ENCODE measurements at regions not wholly inside any gene's neighbourhood (a gene's known extent, or its start where the extent isn't known, plus 50 kb on each side); places are given as distances from the start of the nearest gene placed in this dataset.
"Not testable (repeated sequence)": the region's sequence is repeated elsewhere in the genome, so short reads cannot be mapped to it uniquely, and the experiment has no call there.

DNA sequence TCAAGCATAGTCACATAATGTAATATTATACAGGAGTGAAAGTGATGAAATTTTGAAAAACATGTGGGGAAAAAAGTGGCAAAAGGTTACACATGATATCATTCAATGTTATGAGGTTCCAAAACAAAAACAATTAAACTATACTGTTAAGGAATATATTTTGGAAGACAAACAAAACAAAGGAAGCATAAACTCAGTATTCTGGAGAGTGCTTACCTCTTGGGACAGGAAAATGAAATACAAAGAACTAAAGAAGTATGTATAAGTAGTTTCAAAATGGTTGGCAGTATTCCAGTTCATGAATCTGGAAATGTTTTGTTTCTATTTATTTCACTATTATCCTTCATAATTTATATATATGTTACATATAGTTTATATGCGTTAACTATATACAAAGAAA is 213.5 kb downstream of the MOXD1 start:
- 93% methylated on average over 1 of the region's 1 CpG for WGBS
- H3K4me1 ChIP-seq (replicated peaks), result no peaks in the 10 kb centered on the region
- no peak overlapping the region for H3K27ac ChIP-seq

GRCh38 chr6:132184966-132185365 is 216.3 kb downstream of the MOXD1 start:
- H3K36me3 ChIP-seq; H3K27ac ChIP-seq; H3K4me1 ChIP-seq (replicated peaks); H3K4me3 ChIP-seq; DNase-seq (ENCODE audit: low spot score); intact Hi-C loops (cut with DNase I); H3K9me3 ChIP-seq; H3K27me3 ChIP-seq (replicated peaks; ENCODE audit: insufficient read depth): not testable (repeated sequence)
- WGBS, result 25% methylated on average over 1 of the region's 1 CpG

More for the DNA sequence above, 213.5 kb downstream of the MOXD1 start:
- intact Hi-C loops (cut with DNase I), result no loop called here
- DNase-seq (ENCODE audit: low spot score), result no peak
- Histone ChIP-seq H3K36me3 (no peaks in the 10 kb centered on the region), H3K4me3 (no peak overlapping the region), H3K27me3 (replicated peaks; ENCODE audit: insufficient read depth) (no peaks in the 10 kb centered on the region), H3K9me3 (no peaks in the 10 kb centered on the region)
- TF ChIP-seq, protein P1, sequence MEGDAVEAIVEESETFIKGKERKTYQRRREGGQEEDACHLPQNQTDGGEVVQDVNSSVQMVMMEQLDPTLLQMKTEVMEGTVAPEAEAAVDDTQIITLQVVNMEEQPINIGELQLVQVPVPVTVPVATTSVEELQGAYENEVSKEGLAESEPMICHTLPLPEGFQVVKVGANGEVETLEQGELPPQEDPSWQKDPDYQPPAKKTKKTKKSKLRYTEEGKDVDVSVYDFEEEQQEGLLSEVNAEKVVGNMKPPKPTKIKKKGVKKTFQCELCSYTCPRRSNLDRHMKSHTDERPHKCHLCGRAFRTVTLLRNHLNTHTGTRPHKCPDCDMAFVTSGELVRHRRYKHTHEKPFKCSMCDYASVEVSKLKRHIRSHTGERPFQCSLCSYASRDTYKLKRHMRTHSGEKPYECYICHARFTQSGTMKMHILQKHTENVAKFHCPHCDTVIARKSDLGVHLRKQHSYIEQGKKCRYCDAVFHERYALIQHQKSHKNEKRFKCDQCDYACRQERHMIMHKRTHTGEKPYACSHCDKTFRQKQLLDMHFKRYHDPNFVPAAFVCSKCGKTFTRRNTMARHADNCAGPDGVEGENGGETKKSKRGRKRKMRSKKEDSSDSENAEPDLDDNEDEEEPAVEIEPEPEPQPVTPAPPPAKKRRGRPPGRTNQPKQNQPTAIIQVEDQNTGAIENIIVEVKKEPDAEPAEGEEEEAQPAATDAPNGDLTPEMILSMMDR (IDR thresholded peaks at IDR 0.05), result no peak
- TF ChIP-seq POLR2AphosphoS5 (IDR thresholded peaks at IDR 0.05) (no peak), POLR2A (IDR thresholded peaks at IDR 0.05) (no peak)

- Histone ChIP-seq H3K4me1 (replicated peaks) (no peaks in the 10 kb centered on the region), H3K4me3 (no peak overlapping the region), H3K27ac (no peak overlapping the region), H3K36me3 (no peaks in the 10 kb centered on the region), H3K9me3 (no peaks in the 10 kb centered on the region), H3K27me3 (replicated peaks; ENCODE audit: insufficient read depth) (no peaks in the 10 kb centered on the region)
- no peak for DNase-seq (ENCODE audit: low spot score)
- TF ChIP-seq, protein P1 (IDR thresholded peaks at IDR 0.05), result no peak
- TF ChIP-seq POLR2AphosphoS5 (IDR thresholded peaks at IDR 0.05), result no peak
- no peak for TF ChIP-seq POLR2A (IDR thresholded peaks at IDR 0.05)
- intact Hi-C loops (cut with DNase I), result no loop called here
- 61% methylated on average over 3 of the region's 3 CpGs for WGBS
Observed at GRCh38 chr6:132179955-132180354, 221.3 kb downstream of the MOXD1 start.

DNA sequence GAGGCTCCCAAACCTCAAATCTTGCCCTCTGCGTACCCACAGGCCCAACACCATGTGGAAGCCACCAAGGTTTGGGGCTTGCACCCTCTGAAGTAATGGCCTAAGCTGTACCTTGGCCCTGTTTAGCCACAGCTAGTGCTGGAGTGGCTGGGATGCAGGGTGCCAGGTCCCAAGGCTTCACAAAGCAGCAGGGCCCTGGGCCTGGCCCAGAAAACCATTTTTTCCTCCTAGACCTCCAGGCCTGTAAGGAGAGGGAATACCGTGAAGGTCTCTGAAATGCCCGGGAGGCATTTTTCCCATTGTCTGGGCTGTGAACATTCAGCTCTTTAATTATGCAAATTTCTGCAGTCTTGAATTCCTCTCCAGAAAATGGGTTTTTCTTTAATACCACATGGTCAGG is 223.7 kb upstream of the CCN2 start:
- no peak for DNase-seq (ENCODE audit: low spot score)
- no peaks in the 10 kb centered on the region for H3K36me3 ChIP-seq
- H3K27me3 ChIP-seq (replicated peaks; ENCODE audit: insufficient read depth), result no peaks in the 10 kb centered on the region
- H3K4me1 ChIP-seq (replicated peaks), result no peaks in the 10 kb centered on the region
- intact Hi-C loops (cut with DNase I), result no loop called here
- H3K9me3 ChIP-seq, result no peaks in the 10 kb centered on the region
- WGBS, result 93% methylated on average over 3 of the region's 3 CpGs
- TF ChIP-seq POLR2AphosphoS5 (IDR thresholded peaks at IDR 0.05) (no peak), POLR2A (IDR thresholded peaks at IDR 0.05) (no peak)
- no peak overlapping the region for H3K4me3 ChIP-seq
- no peak overlapping the region for H3K27ac ChIP-seq

DNA sequence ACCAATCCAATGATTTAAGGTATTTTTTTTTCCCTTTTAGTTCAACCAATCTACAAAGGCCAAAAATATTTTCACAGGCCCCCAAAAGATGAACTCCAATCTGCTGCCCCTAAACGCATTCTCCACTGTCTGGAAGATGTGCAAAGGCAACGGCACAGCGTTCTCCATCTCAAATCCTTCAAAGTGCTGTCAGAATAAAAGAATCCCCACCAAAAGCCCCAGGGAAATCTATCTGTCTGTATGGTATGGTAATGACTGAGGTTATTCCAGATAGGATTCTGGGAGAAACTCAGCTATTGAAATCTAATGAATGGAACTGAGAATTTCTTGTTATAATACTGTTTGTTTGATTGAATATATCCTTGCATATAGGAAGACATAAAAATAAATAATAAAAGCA is 217.8 kb upstream of the CCN2 start:
- no peaks in the 10 kb centered on the region for H3K4me1 ChIP-seq (replicated peaks)
- DNase-seq (ENCODE audit: low spot score), result no peak
- H3K27me3 ChIP-seq (replicated peaks; ENCODE audit: insufficient read depth), result no peaks in the 10 kb centered on the region
- no peaks in the 10 kb centered on the region for H3K9me3 ChIP-seq
- no peak for TF ChIP-seq POLR2A (IDR thresholded peaks at IDR 0.05)
- TF ChIP-seq, protein P1 (IDR thresholded peaks at IDR 0.05), result no peak
- TF ChIP-seq POLR2AphosphoS5 (IDR thresholded peaks at IDR 0.05), result no peak
- 88% methylated on average over 3 of the region's 3 CpGs for WGBS
- H3K27ac ChIP-seq, result no peak overlapping the region
- H3K4me3 ChIP-seq, result no peak overlapping the region
- intact Hi-C loops (cut with DNase I), result no loop called here
- H3K36me3 ChIP-seq, result no peaks in the 10 kb centered on the region

DNA sequence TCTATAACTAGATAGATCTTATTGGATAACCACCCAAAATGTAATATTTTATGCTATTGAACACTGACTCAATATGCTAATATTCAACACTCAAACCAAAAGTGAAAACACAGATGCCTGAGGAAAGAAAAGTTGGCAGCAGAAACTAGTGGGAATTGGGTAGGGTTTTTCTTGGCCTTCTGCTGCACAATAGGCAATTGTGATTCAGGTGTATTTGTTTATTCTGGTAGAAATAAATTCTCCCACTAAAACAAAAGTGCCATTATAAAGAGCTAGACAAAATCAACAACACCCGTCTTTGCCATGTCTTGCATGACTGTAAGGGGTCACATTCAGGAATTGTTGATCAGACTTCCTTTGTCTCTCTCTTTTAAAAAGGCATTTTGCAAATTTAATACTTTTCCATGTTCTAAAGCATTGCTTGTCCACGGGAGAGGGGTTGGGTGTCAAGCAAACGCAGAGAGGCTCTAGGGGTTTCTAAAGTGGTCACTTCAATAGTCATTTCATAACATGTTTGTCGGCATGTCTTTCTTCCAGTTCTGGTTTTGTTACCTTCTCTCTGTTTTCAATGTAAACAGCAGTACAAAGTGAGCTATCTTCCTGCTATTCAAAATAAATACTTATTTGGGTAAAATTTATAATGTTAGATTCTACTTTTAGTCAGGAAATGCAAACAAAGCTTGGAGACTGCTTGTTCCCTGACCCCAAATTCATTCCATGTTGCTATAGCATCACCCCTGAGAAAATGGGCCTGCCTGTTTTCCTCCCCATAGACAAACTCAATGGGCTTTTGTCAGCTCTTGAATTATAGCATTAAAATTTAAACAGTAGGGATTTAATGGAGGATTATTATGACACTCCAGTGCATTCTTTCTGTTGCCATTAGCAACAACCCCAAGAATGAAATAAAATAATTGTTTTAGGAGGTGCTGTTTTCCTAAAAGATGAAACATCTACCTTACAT is 217.0 kb upstream of the CCN2 start:
- H3K9me3 ChIP-seq, result no peaks in the 10 kb centered on the region

More for the DNA sequence above, 217.0 kb upstream of the CCN2 start:
- intact Hi-C loops (cut with DNase I), result no loop called here
- no peak for TF ChIP-seq POLR2AphosphoS5 (IDR thresholded peaks at IDR 0.05)
- TF ChIP-seq, protein P1 (IDR thresholded peaks at IDR 0.05), result no peak
- TF ChIP-seq POLR2A (IDR thresholded peaks at IDR 0.05), result no peak
- Histone ChIP-seq H3K4me3 (no peak overlapping the region), H3K27ac (no peak overlapping the region), H3K36me3 (no peaks in the 10 kb centered on the region), H3K4me1 (replicated peaks) (no peaks in the 10 kb centered on the region), H3K27me3 (replicated peaks; ENCODE audit: insufficient read depth) (no peaks in the 10 kb centered on the region)
- WGBS, result 33% methylated on average over 4 of the region's 4 CpGs
- DNase-seq (ENCODE audit: low spot score), result no peak

All from prostate gland (tissue), 2 donors.